HG03442 (cell line): ENCODE measurements at regions not wholly inside any gene's neighbourhood (a gene's known extent, or its start where the extent isn't known, plus 50 kb on each side); places are given as distances from the start of the nearest gene placed in this dataset.
"Not testable (repeated sequence)": the region's sequence is repeated elsewhere in the genome, so short reads cannot be mapped to it uniquely, and the experiment has no call there.

Experiments used
- ATAC-seq: cut with Tn5 transposase; IDR thresholded peaks from one replicate; pipeline ENCODE4 v1.9.1; 2021; ENCODE audit warnings: mild to moderate bottlenecking, moderate library complexity; ENCODE audit not compliant: unreplicated experiment

GRCh38 chr7:48992816-48993215, 68.5 kb downstream of the CDC14C start:
- no peak for ATAC-seq

- peak; percentile 99 for ATAC-seq
These were observed 77.3 kb downstream of the CDC14C start for GRCh38 chr7:49001610-49002033.

GRCh38 chr7:49010717-49011116, 86.4 kb downstream of the CDC14C start:
- no peak for ATAC-seq

GRCh38 chr7:49014870-49015269, 90.5 kb downstream of the CDC14C start:
- ATAC-seq = no peak

- ATAC-seq = no peak
These were observed 95.8 kb downstream of the CDC14C start for GRCh38 chr7:49020145-49020544.

GRCh38 chr7:49022448-49022847, 98.1 kb downstream of the CDC14C start:
- ATAC-seq = no peak

GRCh38 chr7:49023345-49024328, 99.3 kb downstream of the CDC14C start:
- ATAC-seq = no peak

GRCh38 chr7:49030221-49030620, 105.9 kb downstream of the CDC14C start:
- no peak for ATAC-seq

GRCh38 chr7:49033140-49033539, 108.8 kb downstream of the CDC14C start:
- not testable (repeated sequence) for ATAC-seq

- no peak for ATAC-seq
These were observed 113.2 kb downstream of the CDC14C start for GRCh38 chr7:49037346-49038210.

- no peak for ATAC-seq
These were observed 114.5 kb downstream of the CDC14C start for GRCh38 chr7:49038821-49039358.

GRCh38 chr7:49060743-49061142, 136.4 kb downstream of the CDC14C start:
- no peak for ATAC-seq

- ATAC-seq = no peak
These were observed 150.2 kb downstream of the CDC14C start for GRCh38 chr7:49074538-49074937.

- ATAC-seq = no peak
These were observed 156.6 kb downstream of the CDC14C start for GRCh38 chr7:49080896-49081475.

- no peak for ATAC-seq
These were observed 163.7 kb downstream of the CDC14C start for GRCh38 chr7:49088017-49088416.

- no peak for ATAC-seq
These were observed 165.4 kb downstream of the CDC14C start for GRCh38 chr7:49089717-49090116.

GRCh38 chr7:49091089-49091488, 166.7 kb downstream of the CDC14C start:
- no peak for ATAC-seq

- ATAC-seq = no peak
These were observed 167.2 kb downstream of the CDC14C start for GRCh38 chr7:49091519-49091918.

- ATAC-seq = no peak
These were observed 168.9 kb downstream of the CDC14C start for GRCh38 chr7:49093218-49093617.

- ATAC-seq = no peak
These were observed 170.5 kb downstream of the CDC14C start for GRCh38 chr7:49094866-49095265.
